GM12872 (cell line): ENCODE measurements at regions not wholly inside any gene's neighbourhood (a gene's known extent, or its start where the extent isn't known, plus 50 kb on each side); places are given as distances from the start of the nearest gene placed in this dataset.

ENCODE experiments used
- TF ChIP-seq, protein P1 (sequence below): IDR thresholded peaks from 3 replicates; pipeline ENCODE4 v1.5.1; 2011; ENCODE audit warnings: low read depth, mild to moderate bottlenecking, low read length, moderate library complexity; ENCODE audit not compliant: insufficient read depth

DNA sequence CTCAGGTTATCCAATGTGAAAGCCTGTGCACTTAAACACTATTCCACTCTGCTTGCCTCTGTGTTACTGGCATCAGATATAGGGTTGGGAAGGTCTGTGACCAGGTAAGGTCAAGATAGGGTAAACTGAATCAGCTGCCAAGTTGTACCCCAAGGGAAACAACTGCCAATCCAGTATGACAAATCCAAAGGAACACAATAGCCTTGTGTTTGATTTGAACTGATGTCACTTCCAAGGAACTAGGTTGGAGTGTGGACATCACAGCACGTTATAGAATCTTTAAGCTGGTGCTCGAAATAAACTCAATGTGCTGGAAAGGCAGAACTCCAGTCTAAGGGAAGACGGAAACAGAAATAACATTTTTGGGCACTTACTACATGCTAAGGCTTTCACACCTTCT is 223.4 kb upstream of the BTG1 start:
- TF ChIP-seq, protein P1, sequence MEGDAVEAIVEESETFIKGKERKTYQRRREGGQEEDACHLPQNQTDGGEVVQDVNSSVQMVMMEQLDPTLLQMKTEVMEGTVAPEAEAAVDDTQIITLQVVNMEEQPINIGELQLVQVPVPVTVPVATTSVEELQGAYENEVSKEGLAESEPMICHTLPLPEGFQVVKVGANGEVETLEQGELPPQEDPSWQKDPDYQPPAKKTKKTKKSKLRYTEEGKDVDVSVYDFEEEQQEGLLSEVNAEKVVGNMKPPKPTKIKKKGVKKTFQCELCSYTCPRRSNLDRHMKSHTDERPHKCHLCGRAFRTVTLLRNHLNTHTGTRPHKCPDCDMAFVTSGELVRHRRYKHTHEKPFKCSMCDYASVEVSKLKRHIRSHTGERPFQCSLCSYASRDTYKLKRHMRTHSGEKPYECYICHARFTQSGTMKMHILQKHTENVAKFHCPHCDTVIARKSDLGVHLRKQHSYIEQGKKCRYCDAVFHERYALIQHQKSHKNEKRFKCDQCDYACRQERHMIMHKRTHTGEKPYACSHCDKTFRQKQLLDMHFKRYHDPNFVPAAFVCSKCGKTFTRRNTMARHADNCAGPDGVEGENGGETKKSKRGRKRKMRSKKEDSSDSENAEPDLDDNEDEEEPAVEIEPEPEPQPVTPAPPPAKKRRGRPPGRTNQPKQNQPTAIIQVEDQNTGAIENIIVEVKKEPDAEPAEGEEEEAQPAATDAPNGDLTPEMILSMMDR, result no peak

DNA sequence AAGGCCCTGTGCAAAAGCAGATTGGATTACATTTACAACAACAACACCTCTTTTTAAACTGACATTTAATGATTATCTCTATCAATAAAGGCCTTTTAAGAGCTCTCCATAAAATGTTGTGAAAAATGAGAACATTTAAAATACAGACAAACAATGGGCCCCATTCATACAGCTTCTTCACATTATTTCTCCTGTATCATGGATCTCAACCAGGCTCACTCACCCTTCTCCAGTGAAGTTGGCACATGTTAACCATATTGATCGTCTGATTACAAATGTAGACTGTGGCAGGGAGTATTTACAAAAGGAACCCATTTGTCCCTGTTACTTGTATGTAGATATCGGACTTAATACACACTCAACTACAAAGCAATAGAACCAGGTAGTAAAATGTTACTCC is 220.2 kb upstream of the BTG1 start:
- TF ChIP-seq, protein P1, result no peak

DNA sequence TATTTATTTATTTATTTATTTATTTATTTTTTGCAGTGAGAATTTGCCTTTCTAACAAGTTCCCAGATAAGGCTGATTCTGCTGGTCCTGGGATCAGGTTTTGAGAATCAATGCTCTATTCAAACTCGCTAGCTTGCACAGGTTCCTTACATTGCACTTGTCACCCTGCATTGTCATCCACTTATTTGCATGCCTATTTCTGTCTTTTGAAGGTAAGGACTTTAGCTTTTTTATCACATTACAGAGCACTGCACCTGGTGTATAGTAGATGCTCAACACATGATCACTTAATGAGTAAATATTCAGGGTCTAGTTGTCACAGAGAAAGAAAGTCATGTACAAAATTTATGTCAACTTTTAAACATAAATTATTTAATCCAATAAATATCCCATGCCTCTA is 219.7 kb upstream of the BTG1 start:
- TF ChIP-seq, protein P1, result no peak

DNA sequence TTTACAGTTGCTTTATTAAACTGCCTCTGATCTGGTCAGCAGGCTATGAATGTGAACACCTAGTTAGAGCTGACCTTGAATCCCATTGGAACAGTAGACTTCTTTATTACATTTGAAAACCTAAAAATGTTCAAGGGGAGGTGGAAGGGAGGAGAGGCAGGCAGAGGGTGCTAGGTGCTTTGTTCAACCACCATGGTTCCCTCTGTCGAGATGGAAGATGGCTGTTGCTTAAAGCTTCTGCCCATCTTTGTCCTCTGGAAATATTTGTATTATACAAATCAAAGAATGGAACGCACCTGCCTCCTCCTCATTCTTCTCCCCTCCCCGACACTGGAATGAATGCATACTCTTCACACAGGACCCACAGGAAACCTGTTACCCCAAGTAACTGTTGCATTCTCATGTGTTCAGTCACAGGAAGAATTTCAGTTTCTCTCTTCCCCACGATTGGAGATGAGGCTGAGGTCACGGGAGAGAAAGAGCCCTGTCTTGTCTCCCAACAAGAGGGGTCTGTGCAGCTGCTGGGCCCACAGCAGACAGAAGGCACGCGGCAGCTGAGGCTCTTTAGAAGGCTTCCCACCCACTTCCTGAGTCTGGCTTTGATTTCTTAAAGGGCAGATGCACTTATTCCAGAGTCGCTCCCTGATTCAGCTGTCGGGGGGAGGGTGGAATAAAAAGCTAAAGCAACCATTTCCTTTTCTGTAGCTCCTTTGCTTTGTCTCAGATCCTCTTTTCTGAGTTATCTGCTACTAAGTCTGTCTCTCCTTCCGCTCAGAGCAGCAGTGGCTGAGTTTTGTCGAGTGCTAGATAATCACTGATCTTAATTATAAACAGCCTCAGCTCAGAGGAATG is 217.9 kb upstream of the BTG1 start:
- TF ChIP-seq, protein P1, result no peak

DNA sequence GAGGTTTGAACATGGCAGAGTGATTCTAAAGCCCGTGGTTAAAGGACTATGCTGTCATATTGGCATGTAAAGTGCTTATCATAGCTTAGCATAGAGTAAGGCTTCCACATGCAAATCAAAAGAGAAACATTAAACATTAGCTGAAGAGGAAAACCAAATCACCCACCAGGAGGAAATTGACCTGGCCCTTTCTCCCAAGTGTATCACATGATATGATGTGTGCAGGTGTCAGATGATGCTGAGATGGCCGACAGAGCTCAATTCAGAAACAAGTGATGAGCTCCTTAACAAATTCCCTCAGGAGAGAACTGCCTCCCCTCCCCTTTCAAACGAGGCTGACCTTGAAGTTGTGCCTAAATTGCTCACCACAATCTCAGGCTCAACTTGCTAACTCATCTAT is 217.1 kb upstream of the BTG1 start:
- TF ChIP-seq, protein P1, result no peak

DNA sequence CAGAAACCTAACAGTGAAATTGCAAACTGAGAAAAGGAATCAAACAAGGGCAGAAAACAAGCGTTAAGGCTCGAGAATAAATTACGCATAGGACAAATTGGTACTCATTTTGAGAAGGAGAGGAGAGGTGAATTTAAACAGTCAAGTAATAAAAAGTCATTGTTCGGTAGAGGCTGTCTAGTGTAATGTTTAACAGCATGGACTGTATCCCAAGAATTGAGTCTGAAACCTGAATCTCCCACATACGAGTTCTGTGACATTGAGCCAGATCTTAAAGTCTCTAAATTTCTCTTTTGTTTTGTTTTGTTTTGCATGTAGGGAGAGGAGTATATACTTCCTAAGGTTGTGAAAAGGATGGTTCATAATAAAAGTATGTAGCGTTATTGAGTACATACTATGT is 216.5 kb upstream of the BTG1 start:
- TF ChIP-seq, protein P1, result no peak

DNA sequence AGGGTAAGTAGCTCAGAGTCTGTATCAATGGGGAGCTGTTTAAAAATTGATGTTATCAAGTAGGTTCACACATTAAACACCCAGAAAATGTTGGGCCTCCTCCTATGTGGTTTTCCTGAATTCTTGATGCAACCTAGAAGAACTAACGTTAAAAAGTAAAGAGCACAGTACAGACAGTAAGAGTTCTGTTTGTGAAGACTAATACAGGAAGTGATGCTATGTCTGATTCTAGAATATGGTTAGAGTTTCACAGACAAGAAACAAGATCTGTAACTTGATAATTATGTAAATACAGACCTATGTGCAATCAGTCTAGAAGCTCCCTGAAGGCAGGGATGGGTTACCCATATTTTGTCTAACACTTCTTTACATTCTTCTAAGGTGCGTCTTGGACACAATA is 214.9 kb upstream of the BTG1 start:
- TF ChIP-seq, protein P1, result no peak
